ENCODE measurements at regions not wholly inside any gene's neighbourhood (a gene's known extent, or its start where the extent isn't known, plus 50 kb on each side); places are given as distances from the start of the nearest gene placed in this dataset.

DNA sequence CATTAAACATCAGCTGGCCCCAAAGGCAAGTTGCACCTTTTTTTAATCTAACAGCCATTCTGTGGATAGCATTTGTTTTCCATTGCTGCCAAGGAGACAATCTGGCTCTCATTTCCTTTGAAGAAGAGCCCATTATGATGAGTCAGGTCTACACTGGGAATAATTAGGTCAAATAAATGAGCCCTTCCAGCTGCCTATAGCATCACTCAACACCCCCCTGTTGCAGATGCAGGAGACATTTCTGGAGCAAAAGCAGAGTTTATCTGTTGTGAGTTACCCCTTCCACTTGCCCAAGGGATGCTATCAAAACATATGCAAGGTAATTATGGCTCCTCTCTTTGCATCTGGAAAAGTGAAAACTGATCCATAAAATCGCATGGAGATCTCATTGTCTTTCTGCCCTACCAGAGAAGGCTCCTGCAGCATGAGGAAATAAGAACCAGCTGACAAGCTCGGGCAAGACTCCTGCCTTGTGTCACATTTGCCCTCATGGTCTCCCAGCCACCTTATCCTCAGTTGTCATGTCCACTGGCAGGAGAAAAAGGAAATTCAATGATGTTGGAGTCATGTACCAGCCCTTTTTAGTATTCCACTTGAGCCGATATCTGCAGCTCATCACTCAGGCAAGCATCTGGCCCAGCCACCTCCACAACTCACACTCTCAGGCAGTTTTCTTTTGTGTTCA lies 135.9 kb downstream of the SLC30A10 start:
- TF ChIP-seq, protein P1, sequence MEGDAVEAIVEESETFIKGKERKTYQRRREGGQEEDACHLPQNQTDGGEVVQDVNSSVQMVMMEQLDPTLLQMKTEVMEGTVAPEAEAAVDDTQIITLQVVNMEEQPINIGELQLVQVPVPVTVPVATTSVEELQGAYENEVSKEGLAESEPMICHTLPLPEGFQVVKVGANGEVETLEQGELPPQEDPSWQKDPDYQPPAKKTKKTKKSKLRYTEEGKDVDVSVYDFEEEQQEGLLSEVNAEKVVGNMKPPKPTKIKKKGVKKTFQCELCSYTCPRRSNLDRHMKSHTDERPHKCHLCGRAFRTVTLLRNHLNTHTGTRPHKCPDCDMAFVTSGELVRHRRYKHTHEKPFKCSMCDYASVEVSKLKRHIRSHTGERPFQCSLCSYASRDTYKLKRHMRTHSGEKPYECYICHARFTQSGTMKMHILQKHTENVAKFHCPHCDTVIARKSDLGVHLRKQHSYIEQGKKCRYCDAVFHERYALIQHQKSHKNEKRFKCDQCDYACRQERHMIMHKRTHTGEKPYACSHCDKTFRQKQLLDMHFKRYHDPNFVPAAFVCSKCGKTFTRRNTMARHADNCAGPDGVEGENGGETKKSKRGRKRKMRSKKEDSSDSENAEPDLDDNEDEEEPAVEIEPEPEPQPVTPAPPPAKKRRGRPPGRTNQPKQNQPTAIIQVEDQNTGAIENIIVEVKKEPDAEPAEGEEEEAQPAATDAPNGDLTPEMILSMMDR (IDR thresholded peaks at IDR 0.05) = no peak
- TF ChIP-seq POLR2A (IDR thresholded peaks at IDR 0.05) = no peak

DNA sequence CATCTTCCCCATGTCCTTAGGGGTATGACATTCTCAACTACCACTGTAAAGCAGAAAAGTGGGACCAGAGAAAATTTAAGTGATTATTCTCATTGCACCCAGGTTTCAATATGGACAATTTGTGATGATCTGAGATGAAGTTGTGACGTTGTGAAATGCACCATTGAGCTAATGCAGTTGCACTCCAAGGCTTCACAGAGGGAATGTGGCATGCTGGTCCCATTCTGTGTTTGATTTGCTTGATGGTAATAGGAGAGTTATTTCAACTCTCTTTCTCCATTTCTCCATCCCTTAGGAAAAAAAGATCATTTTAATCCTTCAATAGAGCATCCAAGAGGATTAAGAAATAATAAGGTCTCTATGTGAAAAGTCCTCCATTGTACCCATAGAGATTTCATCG lies 136.6 kb downstream of the SLC30A10 start:
- TF ChIP-seq POLR2A (IDR thresholded peaks at IDR 0.05) = no peak
- TF ChIP-seq, protein P1 (IDR thresholded peaks at IDR 0.05) = no peak
- WGBS, 2 donors = 52 to 64% methylated on average over 2 of the region's 2 CpGs
- no peak for DNase-seq (ENCODE audit: low spot score in 2 of 2)
- intact Hi-C loops (cut with DNase I; ENCODE audit: low total_unique reads) = no loop called here
- H3K4me3 ChIP-seq (ENCODE audit: low read depth, poor library complexity, severe bottlenecking) = no peak overlapping the region

More for the DNA sequence above, 135.9 kb downstream of the SLC30A10 start:
- no peak for DNase-seq (ENCODE audit: low spot score in 2 of 2)
- intact Hi-C loops (cut with DNase I; ENCODE audit: low total_unique reads) = no loop called here
- 40 to 53% methylated on average over 3 of the region's 3 CpGs for WGBS, 2 donors
- H3K4me3 ChIP-seq (ENCODE audit: low read depth, poor library complexity, severe bottlenecking) = no peak overlapping the region

DNA sequence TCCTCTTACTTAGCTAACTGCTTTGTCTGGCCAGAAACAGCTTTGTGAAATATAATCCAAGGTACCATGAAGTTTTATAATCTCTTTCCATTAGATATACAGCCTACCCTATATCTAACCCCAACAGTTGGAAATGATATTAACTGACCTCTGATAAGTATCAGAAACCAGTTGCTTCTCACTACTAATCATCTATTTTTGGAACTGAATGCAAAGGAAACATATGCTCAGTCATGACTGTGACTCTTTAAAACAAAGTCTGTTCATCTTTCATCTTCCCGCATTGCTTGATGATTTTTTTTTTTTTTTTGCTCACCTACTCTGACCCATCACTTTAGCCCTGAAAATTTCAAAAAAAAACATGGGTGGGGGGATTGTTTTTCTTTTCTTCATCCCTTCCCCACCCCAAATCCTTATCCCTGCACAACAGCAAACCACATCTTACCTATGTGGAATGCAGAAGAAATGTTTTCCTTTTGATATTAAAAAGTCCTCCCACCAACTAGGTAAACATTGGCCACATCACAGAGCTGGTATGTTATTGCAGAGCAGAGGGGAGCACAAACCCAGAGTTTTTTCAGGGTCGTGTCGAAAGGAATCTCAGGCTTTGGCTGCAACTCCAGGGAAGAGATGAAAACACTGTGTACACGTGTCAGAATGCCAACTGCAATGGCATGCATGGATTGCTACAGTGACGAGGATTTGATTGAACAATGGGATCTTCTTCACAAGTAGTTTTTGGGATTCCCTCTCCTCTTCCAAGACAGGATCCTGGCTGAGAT lies 137.3 kb downstream of the SLC30A10 start:
- H3K4me3 ChIP-seq (ENCODE audit: low read depth, poor library complexity, severe bottlenecking) = no peak overlapping the region
- intact Hi-C loops (cut with DNase I; ENCODE audit: low total_unique reads) = no loop called here
- TF ChIP-seq, protein P1 (IDR thresholded peaks at IDR 0.05) = no peak
- TF ChIP-seq POLR2A (IDR thresholded peaks at IDR 0.05) = no peak
- 37 to 38% methylated on average over 5 of the region's 5 CpGs for WGBS, 2 donors
- no peak for DNase-seq (ENCODE audit: low spot score in 2 of 2)

DNA sequence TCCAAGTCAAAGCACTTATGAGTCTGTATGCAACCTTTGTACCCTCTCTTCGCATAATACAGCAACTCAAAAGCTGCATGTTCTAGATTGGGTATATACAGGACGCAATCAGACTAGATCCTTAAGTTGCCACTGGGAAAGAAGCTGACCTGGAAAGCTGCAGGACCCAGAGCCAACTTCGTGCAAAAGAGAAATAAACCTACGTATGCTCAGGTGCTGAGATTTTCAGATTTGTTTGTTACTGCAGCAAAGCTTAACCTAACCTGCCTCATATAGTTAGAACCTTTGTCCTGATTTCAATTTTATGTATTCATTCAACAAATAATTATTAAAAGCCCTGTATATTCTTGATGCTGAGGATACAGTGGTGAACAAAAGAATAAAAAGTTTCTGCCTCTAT lies 139.7 kb downstream of the SLC30A10 start:
- TF ChIP-seq, protein P1 (IDR thresholded peaks at IDR 0.05) = no peak
- TF ChIP-seq POLR2A (IDR thresholded peaks at IDR 0.05) = no peak
- WGBS, 2 donors = 74 to 75% methylated on average over 4 of the region's 4 CpGs
- intact Hi-C loops (cut with DNase I; ENCODE audit: low total_unique reads) = no loop called here
- DNase-seq (ENCODE audit: low spot score in 2 of 2) = no peak
- no peak overlapping the region for H3K4me3 ChIP-seq (ENCODE audit: low read depth, poor library complexity, severe bottlenecking)

DNA sequence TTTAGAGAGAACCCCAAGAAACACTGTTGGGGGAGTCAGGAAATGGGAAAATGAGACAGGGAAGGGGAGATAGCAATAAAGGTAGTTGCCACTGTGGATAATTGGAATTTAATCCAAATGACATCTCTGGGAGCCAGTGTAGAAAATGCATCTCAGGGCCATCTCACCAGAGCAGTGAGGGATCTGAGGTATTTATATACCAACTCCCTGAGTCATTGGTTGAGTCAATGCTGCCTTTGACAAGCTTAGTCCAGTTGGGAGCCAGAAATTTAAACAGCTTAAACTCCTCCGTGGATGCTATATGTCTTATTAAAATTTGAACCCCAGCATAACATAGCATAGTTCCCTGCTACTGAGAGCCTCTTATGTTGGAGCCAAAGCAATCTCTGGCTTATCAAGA lies 140.3 kb downstream of the SLC30A10 start:
- intact Hi-C loops (cut with DNase I; ENCODE audit: low total_unique reads) = no loop called here
- 65 to 86% methylated on average over 1 of the region's 1 CpG for WGBS, 2 donors
- DNase-seq (ENCODE audit: low spot score in 2 of 2) = no peak
- H3K4me3 ChIP-seq (ENCODE audit: low read depth, poor library complexity, severe bottlenecking) = no peak overlapping the region
- TF ChIP-seq POLR2A (IDR thresholded peaks at IDR 0.05) = no peak
- TF ChIP-seq, protein P1 (IDR thresholded peaks at IDR 0.05) = no peak

Measured in lower leg skin (tissue), 4 donors.